ENCODE measurements at regions not wholly inside any gene's neighbourhood (a gene's known extent, or its start where the extent isn't known, plus 50 kb on each side); places are given as distances from the start of the nearest gene placed in this dataset.

GRCh38 chr17:77432034-77432661 is 291.4 kb downstream of the SEC14L1 start:
- DNase-seq (ENCODE audit: low read depth), result no peak

DNA sequence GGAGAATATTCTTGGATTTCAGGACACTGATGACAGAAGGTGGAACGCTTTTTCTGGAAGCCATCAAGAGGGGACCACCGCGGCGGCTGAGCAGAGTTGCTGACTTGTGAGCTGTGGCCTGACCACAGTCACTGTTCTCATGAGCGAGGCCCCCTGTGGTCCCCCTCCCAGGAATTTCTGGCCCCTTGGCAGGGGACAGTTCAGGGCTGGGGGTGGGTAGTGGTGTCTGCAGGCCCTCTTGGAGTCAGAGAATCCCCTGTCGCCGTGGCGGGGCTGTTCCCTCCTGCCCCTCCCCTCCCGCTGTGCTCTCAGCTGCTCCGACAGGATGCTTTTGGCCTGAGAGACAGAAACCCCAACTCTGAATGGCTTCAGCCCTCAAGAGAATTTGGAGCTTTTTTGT is 292.0 kb downstream of the SEC14L1 start:
- DNase-seq (ENCODE audit: low read depth), result no peak

DNA sequence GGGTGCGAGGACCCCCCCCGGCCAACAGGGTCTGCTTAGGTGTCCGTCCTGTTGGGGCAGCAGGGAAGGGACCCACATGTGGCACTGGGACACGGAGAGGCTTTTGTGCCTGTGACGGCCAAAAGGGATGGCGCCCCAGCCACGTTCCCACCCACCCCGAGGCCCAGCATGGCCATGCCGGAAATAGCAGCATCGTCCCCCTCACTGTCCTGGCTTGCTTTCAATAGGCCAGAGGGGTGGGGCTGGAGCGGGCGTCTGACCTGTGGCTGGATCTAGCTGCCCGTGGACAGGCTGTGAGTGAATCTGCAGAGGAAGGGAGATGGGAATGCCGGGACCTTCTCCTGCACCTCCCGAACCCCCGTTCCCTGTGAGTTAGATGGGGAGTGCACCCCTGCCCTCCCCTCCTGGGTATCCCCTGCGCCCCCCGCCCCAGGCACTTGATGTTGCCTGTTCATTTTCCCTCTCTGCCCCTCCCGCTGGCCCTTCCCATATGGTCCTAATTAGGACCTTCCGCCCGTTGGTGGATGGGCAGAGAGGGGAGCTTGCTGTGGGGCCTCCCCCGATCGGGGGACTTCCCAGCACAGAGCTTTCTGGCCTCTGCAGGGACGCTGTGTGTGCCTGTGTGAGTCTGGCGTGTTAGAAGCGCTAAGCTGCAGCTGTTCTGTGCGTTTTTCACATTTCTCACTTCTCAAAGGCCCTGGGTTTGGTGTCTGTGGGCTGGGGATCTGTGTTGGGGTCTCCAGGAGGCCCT is 292.8 kb downstream of the SEC14L1 start:
- DNase-seq (ENCODE audit: low read depth), result no peak

DNA sequence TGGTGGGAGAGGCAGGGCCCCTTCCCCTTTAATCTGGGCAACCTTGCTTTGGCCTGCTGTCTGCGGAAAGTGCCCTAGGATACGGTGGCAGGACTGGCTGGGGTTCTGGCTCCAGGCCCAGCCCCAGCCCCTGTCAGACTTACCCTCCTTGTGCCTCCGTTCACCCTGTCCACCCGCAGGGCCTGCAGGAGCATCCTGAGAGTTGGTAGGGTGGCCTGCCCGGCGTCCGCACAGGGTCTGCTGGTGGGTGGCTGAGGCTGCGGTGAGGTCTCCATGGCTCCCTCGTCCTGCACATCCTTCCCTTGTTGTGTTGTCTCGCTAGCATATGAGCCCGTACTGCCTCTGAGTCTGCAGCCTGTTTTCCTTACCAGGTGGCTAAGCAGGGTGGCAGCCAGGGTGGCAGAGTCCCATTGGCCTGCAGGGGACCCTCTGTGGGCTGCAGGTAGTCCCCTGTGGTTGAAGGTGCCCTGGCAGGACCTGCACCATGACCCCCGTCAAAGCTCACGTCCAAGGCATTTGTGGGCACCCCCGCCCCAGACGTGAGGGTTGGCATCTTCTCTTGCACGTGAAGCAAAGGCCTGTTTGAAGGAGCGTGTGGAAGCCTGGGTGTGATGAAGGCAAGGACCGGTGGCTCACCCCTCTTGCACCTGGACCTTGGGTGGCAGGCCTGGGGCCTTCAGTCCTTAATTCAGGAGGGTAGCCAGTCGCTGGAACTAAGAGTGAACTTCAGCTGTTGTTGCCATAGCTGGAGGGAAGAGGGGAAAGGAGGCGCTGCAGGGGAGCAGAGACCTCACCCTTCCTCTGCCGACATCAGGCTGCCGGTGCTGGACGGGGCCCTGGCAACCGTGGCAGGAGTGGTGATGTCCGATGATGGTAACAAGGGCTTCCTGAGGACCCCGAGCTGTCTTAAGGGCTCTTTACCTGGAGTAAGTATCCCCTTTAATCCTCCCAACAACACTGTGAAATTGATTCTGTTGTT is 293.7 kb downstream of the SEC14L1 start:
- no peak for DNase-seq (ENCODE audit: low read depth)

- no peak for DNase-seq (ENCODE audit: low read depth)
Measured at GRCh38 chr17:77435272-77436057, 294.7 kb downstream of the SEC14L1 start.

- DNase-seq (ENCODE audit: low read depth), result no peak
Measured at GRCh38 chr17:77436058-77436442, 295.3 kb downstream of the SEC14L1 start.

DNA sequence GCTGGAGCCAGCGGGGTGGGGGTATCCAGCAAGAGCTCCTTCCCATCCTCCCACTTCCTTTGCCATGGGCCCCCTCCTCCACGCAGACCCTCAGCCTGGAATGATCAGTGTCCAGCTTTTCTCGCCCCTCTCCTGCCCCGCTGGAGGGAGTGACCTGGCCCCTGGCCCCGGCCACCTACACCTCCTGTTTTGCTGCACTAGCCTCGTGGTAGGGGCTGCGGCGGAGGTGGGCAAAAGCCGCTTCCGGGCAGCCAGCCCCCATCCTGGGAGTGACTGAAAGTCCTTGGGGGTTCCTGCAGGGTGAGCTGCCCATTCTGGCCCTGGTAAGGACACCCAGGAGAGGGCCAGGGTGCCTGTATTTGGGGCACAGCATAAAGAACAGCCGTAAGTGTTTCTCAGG is 295.7 kb downstream of the SEC14L1 start:
- DNase-seq (ENCODE audit: low read depth), result no peak

- no peak for DNase-seq (ENCODE audit: low read depth)
Measured at GRCh38 chr17:77437017-77437416, 296.2 kb downstream of the SEC14L1 start.

- no peak for DNase-seq (ENCODE audit: low read depth)
Measured at GRCh38 chr17:77437747-77438146, 297.0 kb downstream of the SEC14L1 start.

DNA sequence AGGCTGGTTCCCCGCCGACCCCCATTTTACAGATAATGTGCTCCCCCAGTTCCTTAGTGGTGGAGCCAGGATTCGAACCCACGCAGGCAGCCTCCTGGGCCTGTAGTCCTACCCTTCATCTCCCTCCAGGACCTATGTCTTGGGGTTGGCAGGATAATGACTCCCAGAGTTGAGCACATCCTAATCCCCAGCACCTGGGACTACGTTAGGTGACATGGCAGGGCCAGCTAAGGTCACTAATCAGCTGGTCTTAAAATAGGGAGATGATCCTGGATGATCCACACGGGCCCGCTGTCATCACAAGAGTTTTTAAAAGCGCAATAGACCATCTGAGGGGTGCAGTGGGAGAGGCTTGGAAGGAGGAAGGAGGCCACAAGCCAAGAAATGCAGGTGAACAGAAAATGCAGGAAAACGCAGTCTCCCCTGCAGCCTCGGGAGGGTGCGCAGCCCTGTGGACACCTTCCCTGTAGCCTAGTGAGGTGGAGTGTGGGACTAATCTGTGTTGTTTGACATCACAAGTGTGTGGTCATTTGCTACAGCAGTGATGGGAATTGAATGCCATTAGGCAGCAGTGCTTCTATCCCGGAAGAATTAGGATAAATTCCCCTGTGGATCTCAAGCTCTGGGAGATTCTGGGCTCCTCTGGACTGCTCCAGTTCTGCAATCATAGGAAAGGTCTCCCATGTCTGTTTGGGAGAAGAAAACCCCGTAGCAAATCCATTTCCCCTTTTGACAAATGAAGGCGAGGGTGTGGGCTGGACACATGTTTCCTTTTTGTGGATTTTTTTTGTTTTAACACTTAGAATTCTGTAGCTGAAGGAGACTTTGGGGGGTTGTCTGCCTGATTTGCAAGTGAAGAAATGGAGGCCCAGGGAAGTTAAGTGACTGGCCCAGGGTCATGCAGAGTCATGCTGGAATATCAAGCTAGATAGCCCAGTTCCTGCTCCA is 297.7 kb downstream of the SEC14L1 start:
- no peak for DNase-seq (ENCODE audit: low read depth)

DNA sequence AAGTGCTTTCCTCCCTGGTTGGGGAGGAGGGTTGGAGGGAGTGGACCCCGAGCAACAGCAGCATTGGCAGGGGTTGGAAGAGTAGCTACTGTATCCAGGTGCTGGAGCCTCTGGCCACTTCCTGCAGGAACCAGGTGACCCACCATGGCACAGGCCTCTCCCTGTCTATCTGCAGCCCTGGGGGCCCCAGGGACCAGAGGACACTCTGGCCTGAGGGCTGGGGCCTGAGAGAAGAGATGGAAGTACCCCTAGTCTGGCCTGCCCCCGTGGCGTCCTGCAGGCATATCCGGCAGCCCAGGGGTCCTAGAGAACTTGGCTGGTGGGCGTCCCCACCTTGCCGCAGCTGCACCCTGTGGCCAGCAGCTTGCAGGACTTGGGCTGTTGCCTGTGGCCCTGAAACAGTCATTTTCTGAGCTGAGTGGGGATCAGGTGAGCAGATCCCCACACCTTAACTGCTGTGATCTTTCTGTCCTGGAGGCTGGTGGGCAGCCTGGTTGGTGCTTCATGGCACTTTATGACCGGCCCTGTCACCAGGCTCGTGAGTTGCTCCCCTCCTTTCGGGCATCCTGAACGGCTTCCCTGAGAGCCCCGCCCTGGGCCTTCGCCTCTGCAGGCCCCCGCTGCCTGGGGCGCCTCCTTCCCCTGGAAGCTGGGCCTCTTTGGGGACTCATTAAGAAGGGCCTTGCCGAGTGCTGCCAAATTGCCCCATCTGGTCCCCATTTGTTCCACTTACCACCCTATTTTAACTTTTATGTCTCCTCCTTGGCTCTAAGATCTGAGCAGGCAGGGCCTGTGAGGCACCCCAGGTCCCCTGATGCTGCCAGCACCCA is 298.6 kb downstream of the SEC14L1 start:
- no peak for DNase-seq (ENCODE audit: low read depth)

GRCh38 chr17:77440560-77440981 is 299.8 kb downstream of the SEC14L1 start:
- DNase-seq (ENCODE audit: low read depth), result no peak

DNA sequence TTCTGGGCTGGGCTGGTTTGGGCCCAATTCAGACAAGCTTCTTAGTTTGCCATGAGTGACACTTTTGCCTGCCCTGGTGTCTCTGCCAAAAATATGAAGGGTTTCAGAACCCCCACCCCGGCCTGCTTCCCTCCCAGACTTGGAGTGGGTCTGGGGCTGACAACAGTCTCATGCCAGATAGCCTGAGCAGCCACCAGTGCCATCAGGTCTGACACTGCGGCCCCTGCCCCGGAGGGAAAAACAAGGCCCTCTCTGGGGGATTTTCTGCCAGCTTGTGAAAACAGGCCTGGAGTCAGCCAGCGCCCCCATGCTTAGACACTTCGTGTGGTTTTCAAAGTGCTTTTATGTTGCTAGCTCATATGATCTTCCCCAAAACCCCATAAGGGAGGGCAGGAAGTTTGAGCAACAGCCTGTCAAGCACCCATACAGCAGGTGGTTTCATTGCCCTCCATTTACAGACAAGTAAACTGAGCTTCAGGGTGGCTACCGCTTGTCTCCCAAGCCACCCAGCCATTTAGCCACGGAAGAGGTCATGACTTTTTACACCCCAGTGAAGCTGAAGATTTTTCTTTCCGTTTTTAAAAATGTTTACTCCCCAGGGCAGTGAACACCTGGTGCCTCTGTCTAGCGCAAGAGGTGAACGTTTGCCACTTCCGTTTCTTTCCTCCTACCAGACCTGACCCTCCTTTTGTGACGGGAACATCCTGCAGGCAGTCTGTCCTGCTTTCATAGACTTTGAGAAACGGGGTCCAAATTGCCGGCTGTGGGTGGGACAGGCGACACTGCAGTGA is 300.6 kb downstream of the SEC14L1 start:
- DNase-seq (ENCODE audit: low read depth), result no peak

GRCh38 chr17:77441940-77442339 is 301.2 kb downstream of the SEC14L1 start:
- no peak for DNase-seq (ENCODE audit: low read depth)

GRCh38 chr17:77442976-77443747 is 302.4 kb downstream of the SEC14L1 start:
- no peak for DNase-seq (ENCODE audit: low read depth)

DNA sequence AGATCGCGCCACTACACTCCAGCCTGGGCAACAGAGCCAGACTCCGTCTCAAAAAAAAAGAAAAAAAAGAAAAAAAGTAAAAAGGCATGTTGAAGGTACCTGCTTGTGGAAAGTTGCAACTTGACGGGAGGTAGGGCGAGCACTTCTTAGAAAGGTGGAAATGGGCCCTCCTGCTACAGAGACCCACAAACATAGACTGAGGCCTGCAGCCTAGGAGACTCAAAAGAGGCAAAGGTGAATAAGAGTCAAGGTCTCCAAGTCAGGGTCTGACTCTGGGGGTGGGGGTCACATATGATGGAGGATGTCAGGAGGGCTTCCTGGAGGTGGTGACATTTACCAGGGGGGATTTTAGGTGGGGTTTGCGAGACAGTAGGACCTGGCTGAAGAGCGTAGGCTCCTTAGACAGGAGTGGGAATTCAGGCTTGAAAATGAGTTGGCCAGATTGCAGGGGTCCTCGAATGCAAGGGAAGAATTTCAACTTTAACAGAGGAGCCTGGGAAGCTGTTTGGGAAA is 303.0 kb downstream of the SEC14L1 start:
- no peak for DNase-seq (ENCODE audit: low read depth)

DNA sequence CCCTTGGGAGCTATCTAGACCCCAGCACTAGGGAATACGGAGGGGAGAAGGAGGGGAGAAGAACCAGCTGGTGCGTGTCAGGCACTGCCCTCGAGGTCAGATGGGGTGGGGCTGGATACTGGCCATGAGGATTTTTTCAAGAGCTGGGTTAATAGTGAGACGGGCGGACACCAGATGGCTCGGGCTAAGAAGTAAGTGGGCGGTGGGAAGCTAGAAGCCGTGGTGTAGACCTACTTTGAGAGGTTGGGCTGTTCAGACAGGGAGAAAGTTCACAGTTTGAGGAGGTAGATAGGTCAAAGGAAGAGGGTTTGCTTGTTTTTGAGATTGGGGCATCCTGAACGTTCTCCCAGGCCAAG is 303.8 kb downstream of the SEC14L1 start:
- DNase-seq (ENCODE audit: low read depth), result no peak

All from HS-5 (cell line).